ENCODE measurements at regions not wholly inside any gene's neighbourhood (a gene's known extent, or its start where the extent isn't known, plus 50 kb on each side); places are given as distances from the start of the nearest gene placed in this dataset.

GRCh38 chr9:103210607-103211006, 215.5 kb downstream of the CYLC2 start:
- POLR2A ChIA-PET (ENCODE audit: partially characterized antibody) = no interaction called here
- no peak overlapping the region for H2BK120ac ChIP-seq (replicated peaks; ENCODE audit: low read depth, low read length)

More at GRCh38 chr9:103210607-103211006, 215.5 kb downstream of the CYLC2 start:
- CTCF ChIA-PET (ENCODE audit: partially characterized antibody) = no interaction called here
- H3K56ac ChIP-seq (replicated peaks; ENCODE audit: insufficient read length, low read depth, low read length) = no peak overlapping the region
- no peak overlapping the region for H2AFZ ChIP-seq (ENCODE audit: low read length)
- no peak overlapping the region for H2BK15ac ChIP-seq (ENCODE audit: low read length)
- H3K79me2 ChIP-seq (ENCODE audit: control insufficient read depth in 1 of 2, insufficient read depth in 2 of 2, low read length in 2 of 2) = no peaks in the 10 kb centered on the region
- peaks cover 15 to 16% of the 10 kb centered on the region in 2 experiments for H3K9me3 ChIP-seq (ENCODE audit: insufficient read depth in 2 of 2, low read depth in 1 of 2, low read length in 1 of 2)
- no peak overlapping the region for H3K23ac ChIP-seq (ENCODE audit: insufficient read length)
- H3K79me1 ChIP-seq (ENCODE audit: low read depth, low read length) = no peaks in the 10 kb centered on the region
- H2BK5ac ChIP-seq (ENCODE audit: low read depth, low read length) = no peak overlapping the region
- no peak overlapping the region for H2AK5ac ChIP-seq (ENCODE audit: low read depth, low read length)
- no peak overlapping the region for H3K27ac ChIP-seq (ENCODE audit: low read depth, low read length)
- no peaks in the 10 kb centered on the region for H4K20me1 ChIP-seq (replicated peaks in 1 of 2; ENCODE audit: control insufficient read depth in 1 of 2, insufficient read depth in 2 of 2, low read length in 2 of 2)
- H4K91ac ChIP-seq (replicated peaks; ENCODE audit: insufficient read length, low read length) = no peak overlapping the region
- no peak overlapping the region for H4K5ac ChIP-seq (ENCODE audit: insufficient read length, low read depth, low read length)
- H3K27me3 ChIP-seq (replicated peaks in 1 of 4; ENCODE audit: control insufficient read depth in 3 of 4, extremely low read depth in 1 of 4, insufficient read depth in 3 of 4, low read length in 3 of 4) = no peaks in the 10 kb centered on the region
- DNase-seq (ENCODE audit: low read depth in 1 of 2, low spot score in 2 of 2) (no peak), FAIRE-seq (no peak)
- 100% methylated on average over 3 of the region's 3 CpGs; no CpG with 5 or more reads in 1 of the 2 experiments for WGBS, 2 experiments (ENCODE audit: extremely low coverage in 1 of 2, insufficient coverage in 1 of 2, insufficient read length in 1 of 2, insufficient replicate concordance in 2 of 2, low coverage in 1 of 2, low lambda C conversion rate in 2 of 2, missing lambda C conversion rate in 1 of 2)
- no peak overlapping the region for H3K4ac ChIP-seq (replicated peaks; ENCODE audit: insufficient read length, low read depth, low read length)
- H3K14ac ChIP-seq (ENCODE audit: insufficient read length) = no peak overlapping the region
- TF ChIP-seq POU5F1 (IDR thresholded peaks at IDR 0.05; ENCODE audit: low read depth, low read length) (no peak), NRF1 (IDR thresholded peaks at IDR 0.05; ENCODE audit: low read depth, low read length) (no peak), SAP30 (IDR thresholded peaks at IDR 0.05; ENCODE audit: insufficient read depth, insufficient replicate concordance, low read length) (no peak), ASH2L (IDR thresholded peaks at IDR 0.05; ENCODE audit: low read length) (no peak), HDAC2 (IDR thresholded peaks at IDR 0.05; ENCODE audit: borderline replicate concordance in 1 of 2, low read depth in 2 of 2, low read length in 2 of 2) (no peak)
- H3K18ac ChIP-seq (ENCODE audit: extremely low read depth, low read length) = no peak overlapping the region
- H2BK12ac ChIP-seq (ENCODE audit: low read depth, low read length) = no peak overlapping the region
- no peak overlapping the region for H4K8ac ChIP-seq (ENCODE audit: extremely low read depth, insufficient read depth, low read length)
- no peaks in the 10 kb centered on the region for H3K36me3 ChIP-seq (ENCODE audit: control insufficient read depth in 2 of 4, insufficient read depth in 4 of 4, low read length in 3 of 4)
- no peak overlapping the region for H3K4me2 ChIP-seq (ENCODE audit: insufficient read depth in 1 of 2, low read depth in 2 of 2, low read length in 2 of 2)
- no peak overlapping the region for H3K9ac ChIP-seq (replicated peaks in 1 of 4; ENCODE audit: extremely low read depth in 1 of 4, low read depth in 3 of 4, low read length in 3 of 4)
- no peaks in the 10 kb centered on the region for H3K23me2 ChIP-seq (ENCODE audit: low read depth, low read length)
- H3K4me1 ChIP-seq (replicated peaks in 1 of 4; ENCODE audit: control insufficient read depth in 3 of 4, insufficient read depth in 4 of 4, low read length in 3 of 4) = no peaks in the 10 kb centered on the region
- no peak overlapping the region for H3K4me3 ChIP-seq (ENCODE audit: extremely low read depth in 1 of 4, insufficient read depth in 2 of 4, low read depth in 3 of 4, low read length in 4 of 4)
- H2BK20ac ChIP-seq (ENCODE audit: low read length) = no peak overlapping the region
